GM11168 (cell line): ENCODE measurements at regions not wholly inside any gene's neighbourhood (a gene's known extent, or its start where the extent isn't known, plus 50 kb on each side); places are given as distances from the start of the nearest gene placed in this dataset.

Experiments used
- in situ Hi-C: fragments of 300-500 bp; cut with MboI; formaldehyde crosslinking; loops from one replicate; pipeline ENCODE4 v1.12.0; 2022; ENCODE audit warnings: low sequenced_read_pairs; ENCODE audit not compliant: unreplicated experiment

GRCh38 chr15:92801774-92802464 lies 98.2 kb upstream of the CHD2 start:
- in situ Hi-C loops: loop anchor here (10.0 kb wide), 1 partner anchor 113 kb away; no protein-coding TSS in a partner anchor

- in situ Hi-C loops: loop anchor here (10.0 kb wide), 1 partner anchor 111 kb away; no protein-coding TSS in a partner anchor
Observed at GRCh38 chr15:92803536-92803851, 96.6 kb upstream of the CHD2 start.

DNA sequence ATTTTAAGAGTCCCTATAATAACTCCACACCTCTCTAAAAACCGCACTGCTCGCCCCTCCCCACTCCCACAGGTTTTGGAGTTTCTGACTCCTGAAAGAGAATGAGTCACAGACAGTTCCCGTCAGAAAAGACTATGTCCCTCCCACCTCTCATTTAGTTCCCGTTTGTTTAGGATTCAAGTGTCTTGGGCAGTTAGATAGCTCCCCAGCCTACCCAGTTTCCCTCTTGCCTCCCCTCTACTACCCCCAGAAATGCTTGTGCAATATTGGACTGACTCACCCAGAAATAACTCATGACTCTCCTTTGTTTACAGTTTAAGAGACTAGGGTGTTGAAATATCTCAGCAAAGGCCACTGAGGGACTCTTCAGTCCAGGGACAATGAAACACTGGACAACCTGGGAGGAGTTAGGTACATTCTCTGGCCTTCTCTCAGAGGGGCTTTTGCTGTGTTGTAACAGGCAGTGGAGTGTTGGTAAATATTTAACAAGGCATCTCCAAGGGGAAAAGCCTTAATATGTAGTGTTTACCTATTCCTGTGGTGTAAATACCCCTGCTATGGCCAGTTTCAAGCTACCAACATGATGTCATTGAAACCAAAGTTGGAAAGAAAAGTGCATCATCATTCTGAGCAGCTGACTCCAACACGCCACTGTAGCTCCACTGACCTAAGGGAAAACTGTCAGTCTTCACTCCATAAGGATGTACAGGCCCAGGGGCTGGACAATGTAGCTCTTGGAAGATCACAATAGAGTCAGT lies 96.1 kb upstream of the CHD2 start:
- in situ Hi-C loops: loop anchor here (10.0 kb wide), 1 partner anchor 111 kb away; no protein-coding TSS in a partner anchor

DNA sequence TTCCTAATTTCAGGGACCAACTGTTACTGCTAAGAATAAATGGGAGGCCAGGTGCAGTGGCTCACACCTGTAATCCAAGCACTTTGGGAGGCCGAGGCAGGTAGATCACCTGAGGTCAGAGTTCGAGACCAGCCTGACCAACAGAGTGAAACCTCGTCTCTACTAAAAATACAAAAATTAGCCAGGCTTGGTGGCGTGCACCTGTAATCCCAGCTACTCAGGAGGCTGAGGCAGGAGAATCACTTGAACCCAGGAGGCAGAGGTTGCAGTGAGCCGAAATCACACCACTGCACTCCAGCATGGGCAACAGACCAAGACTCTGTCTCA lies 95.6 kb upstream of the CHD2 start:
- in situ Hi-C loops: loop anchor here (10.0 kb wide), 1 partner anchor 110 kb away; no protein-coding TSS in a partner anchor

GRCh38 chr15:92805080-92805690 lies 94.9 kb upstream of the CHD2 start:
- in situ Hi-C loops: loop anchor here (10.0 kb wide), 1 partner anchor 110 kb away; no protein-coding TSS in a partner anchor

GRCh38 chr15:92806171-92806570 lies 94.0 kb upstream of the CHD2 start:
- in situ Hi-C loops: loop anchor here (10.0 kb wide), 1 partner anchor 109 kb away; no protein-coding TSS in a partner anchor

- in situ Hi-C loops: loop anchor here (10.0 kb wide), 1 partner anchor 108 kb away; no protein-coding TSS in a partner anchor
Observed at GRCh38 chr15:92806763-92807162, 93.4 kb upstream of the CHD2 start.

DNA sequence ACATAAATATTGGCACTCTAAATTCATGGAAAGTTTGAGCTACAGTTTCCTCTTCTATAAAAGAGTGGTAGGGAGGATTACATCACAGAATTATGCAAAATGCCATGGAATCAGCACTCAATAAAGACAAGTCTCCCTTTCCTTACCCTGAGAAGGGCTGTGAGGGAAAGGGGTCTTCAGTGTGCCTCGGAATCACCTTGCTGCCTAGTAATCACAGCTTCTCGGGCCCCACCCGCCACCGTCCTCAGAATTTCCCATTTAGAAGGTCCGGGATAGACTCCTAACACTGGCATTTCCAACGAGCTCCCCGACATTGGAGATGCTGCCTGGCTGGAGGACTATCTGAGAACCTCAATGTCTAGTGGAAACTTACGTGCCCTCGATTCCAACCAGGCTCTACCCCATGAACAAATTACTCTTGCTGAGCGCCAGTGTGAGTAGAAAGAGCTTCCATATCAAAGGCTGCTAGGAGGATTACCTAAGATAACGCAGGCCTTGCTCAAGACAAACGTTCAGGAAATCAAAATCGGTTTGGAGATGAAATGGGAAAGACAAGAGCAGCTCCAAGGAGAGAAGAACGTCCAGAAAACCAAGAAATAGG lies 92.1 kb upstream of the CHD2 start:
- in situ Hi-C loops: loop anchor here (10.0 kb wide), 1 partner anchor 107 kb away; no protein-coding TSS in a partner anchor

DNA sequence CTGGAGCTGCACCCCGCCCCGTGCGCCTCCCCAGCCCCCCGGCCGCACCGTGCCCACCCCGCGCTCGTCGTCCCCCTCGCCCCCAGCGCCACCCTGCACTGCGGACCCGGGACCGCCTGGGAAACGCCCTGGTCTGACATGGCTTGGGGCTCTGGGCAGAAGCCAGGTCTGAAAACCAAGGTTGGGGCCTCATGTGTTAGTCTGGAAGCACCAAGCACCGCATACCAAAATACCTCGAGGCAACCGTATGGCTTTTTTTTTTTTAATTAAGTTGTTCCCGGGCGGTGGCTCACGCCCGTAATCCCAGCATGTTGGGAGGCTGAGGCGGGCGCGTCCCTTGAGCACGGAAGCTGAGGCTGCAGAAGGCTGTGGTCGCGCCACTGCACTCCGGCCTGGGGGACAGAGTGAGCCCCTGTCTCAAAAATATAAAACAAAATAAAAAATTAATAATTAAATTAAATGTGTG lies 91.5 kb upstream of the CHD2 start:
- in situ Hi-C loops: loop anchor here (10.0 kb wide), 1 partner anchor 106 kb away; no protein-coding TSS in a partner anchor

DNA sequence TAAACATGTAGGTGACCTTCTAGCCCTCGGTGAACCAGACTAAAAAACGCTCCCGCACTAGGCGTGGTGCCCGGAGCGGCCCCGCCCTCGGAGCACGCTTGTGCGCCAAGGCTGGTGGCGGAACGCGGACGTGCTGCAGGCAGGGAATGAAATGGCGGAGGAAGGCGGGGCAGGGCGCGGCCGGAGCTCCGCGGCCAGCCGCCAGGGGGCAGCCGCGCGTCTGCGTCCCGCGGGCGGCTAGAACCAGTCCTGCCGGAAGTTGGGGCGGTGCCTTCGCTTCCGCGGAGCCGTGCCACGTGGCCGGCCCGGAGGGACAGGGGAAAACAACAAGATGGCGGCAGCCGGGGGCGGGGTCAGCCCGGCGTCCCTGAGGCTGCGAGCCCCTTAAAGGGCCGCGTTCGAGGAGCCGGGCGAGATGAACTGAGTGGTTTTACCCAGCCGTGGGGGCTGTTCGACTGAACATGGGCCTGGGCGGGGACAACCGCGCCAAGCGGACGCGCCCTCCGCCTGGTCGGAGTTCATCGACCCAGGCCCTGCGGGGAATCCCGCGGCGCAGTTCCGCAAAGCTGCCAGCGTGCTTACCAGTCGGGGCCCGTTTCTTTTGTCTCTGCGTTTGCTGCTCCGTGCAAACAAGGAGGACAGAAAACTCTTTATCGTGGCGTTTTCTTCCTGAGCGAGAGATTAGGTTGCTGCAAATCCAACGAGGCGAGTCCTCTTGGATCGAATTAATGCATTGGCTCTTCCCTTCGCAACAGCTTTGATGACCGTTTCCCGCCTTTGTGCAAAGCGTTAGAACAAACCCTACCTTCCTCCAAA lies 90.9 kb upstream of the CHD2 start:
- in situ Hi-C loops: loop anchor here (10.0 kb wide), 1 partner anchor 106 kb away; no protein-coding TSS in a partner anchor

DNA sequence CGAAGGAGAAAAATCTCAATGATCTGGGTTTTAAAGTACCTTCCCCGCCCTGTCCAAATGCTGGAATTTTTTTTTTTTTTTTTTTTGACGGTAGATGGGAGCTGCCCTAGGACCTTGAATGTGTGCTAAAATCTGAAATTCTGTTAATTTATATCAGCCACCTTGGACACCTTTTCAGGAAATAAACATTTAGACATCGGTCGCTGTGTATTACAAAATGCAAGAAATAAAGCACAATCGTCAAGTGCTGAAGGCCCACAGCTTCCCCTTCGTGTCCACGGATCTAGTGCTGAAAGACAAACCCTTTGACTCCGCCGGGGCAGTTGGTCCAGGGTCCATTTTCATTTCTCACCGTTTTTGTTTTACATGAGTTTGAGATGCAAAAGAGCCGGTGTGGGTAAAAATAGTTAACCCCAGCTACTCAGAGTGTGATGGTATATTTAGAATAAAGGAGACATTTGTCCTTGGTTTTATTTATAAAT lies 90.2 kb upstream of the CHD2 start:
- in situ Hi-C loops: loop anchor here (10.0 kb wide), 2 partner anchors 85 to 105 kb away; no protein-coding TSS in a partner anchor

- in situ Hi-C loops: loop anchor here (10.0 kb wide), 1 partner anchor 84 kb away; no protein-coding TSS in a partner anchor
Observed at GRCh38 chr15:92810418-92811138, 89.5 kb upstream of the CHD2 start.

- in situ Hi-C loops: loop anchor here (10.0 kb wide), 1 partner anchor 83 kb away; no protein-coding TSS in a partner anchor
Observed at GRCh38 chr15:92811148-92811913, 88.8 kb upstream of the CHD2 start.

GRCh38 chr15:92812271-92812670 lies 87.9 kb upstream of the CHD2 start:
- in situ Hi-C loops: loop anchor here (10.0 kb wide), 1 partner anchor 83 kb away; no protein-coding TSS in a partner anchor

GRCh38 chr15:92813485-92813884 lies 86.6 kb upstream of the CHD2 start:
- in situ Hi-C loops: loop anchor here (10.0 kb wide), 1 partner anchor 81 kb away; no protein-coding TSS in a partner anchor

DNA sequence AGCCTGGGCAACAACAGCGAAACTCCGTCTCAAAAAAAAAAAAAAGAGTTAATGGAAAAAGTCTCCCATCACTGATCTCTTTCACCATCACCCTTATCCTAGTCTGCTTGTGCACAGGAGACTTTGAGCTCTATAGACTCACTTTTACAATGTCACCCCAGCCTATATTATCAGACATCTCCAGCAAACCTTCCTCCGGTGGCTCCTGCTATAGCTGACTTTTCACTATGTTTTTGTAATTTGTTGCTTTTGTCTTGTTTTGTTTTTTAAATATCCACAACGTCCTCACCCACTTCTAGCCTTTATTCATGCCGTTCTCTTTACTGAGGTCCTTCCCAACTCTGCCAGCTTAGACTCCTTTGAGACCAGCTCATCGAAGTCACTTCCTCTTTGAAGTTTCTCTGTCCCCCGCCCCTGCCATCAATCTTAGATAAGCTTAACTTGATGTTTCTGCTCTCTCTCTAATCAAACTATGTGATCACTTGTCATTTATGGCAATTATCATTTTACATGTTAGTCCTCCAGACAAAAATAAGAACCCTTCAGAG lies 82.7 kb upstream of the CHD2 start:
- in situ Hi-C loops: loop anchor here (10.0 kb wide), 1 partner anchor 77 kb away; no protein-coding TSS in a partner anchor

GRCh38 chr15:92818651-92819277 lies 81.4 kb upstream of the CHD2 start:
- in situ Hi-C loops: loop anchor here (10.0 kb wide), 1 partner anchor 76 kb away; no protein-coding TSS in a partner anchor
